Amygdala (tissue), 56 donors: ENCODE measurements at regions not wholly inside any gene's neighbourhood (a gene's known extent, or its start where the extent isn't known, plus 50 kb on each side); places are given as distances from the start of the nearest gene placed in this dataset.
A peak's percentile ranks its signal among the peaks of the same experiment; 100 is the strongest.
"Not testable (repeated sequence)": the region's sequence is repeated elsewhere in the genome, so short reads cannot be mapped to it uniquely, and the experiment has no call there.

ENCODE experiments used
- DNase-seq, 56 donors: peaks; one replicate each; lab custom pipeline; 2025; lab: John Stamatoyannopoulos, UW

- DNase-seq, result not testable (repeated sequence)
Measured at GRCh38 chr10:15921423-15921945, 61.2 kb upstream of the MINDY3 start.

- no peak for DNase-seq
Measured at GRCh38 chr10:15931376-15931775, 71.1 kb upstream of the MINDY3 start.

- DNase-seq, result not testable (repeated sequence)
Measured at GRCh38 chr10:15939543-15939942, 79.2 kb upstream of the MINDY3 start.

- no peak for DNase-seq
Measured at GRCh38 chr10:15943426-15943825, 83.1 kb upstream of the MINDY3 start.

GRCh38 chr10:15954188-15954587, 93.9 kb upstream of the MINDY3 start:
- DNase-seq, result no peak

- no peak for DNase-seq
Measured at GRCh38 chr10:15960277-15960676, 100.0 kb upstream of the MINDY3 start.

GRCh38 chr10:15972736-15973135, 112.4 kb upstream of the MINDY3 start:
- not testable (repeated sequence) for DNase-seq

GRCh38 chr10:15985690-15986089, 125.4 kb upstream of the MINDY3 start:
- DNase-seq, result no peak

- no peak for DNase-seq
Measured at GRCh38 chr10:15990535-15991129, 130.3 kb upstream of the MINDY3 start.

GRCh38 chr10:15997313-15997712, 137.0 kb upstream of the MINDY3 start:
- no peak for DNase-seq

GRCh38 chr10:16001581-16001980, 141.3 kb upstream of the MINDY3 start:
- no peak for DNase-seq

GRCh38 chr10:16009785-16010184, 149.5 kb upstream of the MINDY3 start:
- peak in 1 of 56 donors; percentile 2 for DNase-seq

GRCh38 chr10:16011548-16011947, 151.2 kb upstream of the MINDY3 start:
- no peak for DNase-seq

GRCh38 chr10:16014469-16014868, 154.2 kb upstream of the MINDY3 start:
- DNase-seq, result no peak

GRCh38 chr10:16016688-16017087, 156.4 kb upstream of the MINDY3 start:
- DNase-seq, result peak in 1 of 56 donors; percentile 20

- no peak for DNase-seq
Measured at GRCh38 chr10:16020836-16021235, 160.5 kb upstream of the MINDY3 start.

- not testable (repeated sequence) for DNase-seq
Measured at GRCh38 chr10:16026832-16027231, 166.5 kb upstream of the MINDY3 start.

- no peak for DNase-seq
Measured at GRCh38 chr10:16030562-16030961, 170.3 kb upstream of the MINDY3 start.

GRCh38 chr10:16049050-16049449, 188.7 kb upstream of the MINDY3 start:
- no peak for DNase-seq

- DNase-seq, result no peak
Measured at GRCh38 chr10:16049782-16050181, 189.5 kb upstream of the MINDY3 start.

- no peak for DNase-seq
Measured at GRCh38 chr10:16063350-16063749, 203.0 kb upstream of the MINDY3 start.

GRCh38 chr10:16083551-16083950, 223.2 kb upstream of the MINDY3 start:
- not testable (repeated sequence) for DNase-seq

- no peak for DNase-seq
Measured at GRCh38 chr10:16105082-16105481, 244.8 kb upstream of the MINDY3 start.
